PC-3 (cell line): ENCODE measurements at regions not wholly inside any gene's neighbourhood (a gene's known extent, or its start where the extent isn't known, plus 50 kb on each side); places are given as distances from the start of the nearest gene placed in this dataset.

Source experiments
- ATAC-seq: fragments of 200-7000 bp; cut with Tn5 transposase; 2 replicates; pipeline ENCODE4 v1.9.1; 2020; ENCODE audit warnings: mild to moderate bottlenecking, moderate library complexity
- BruUV-seq: library from RNA; stranded (reverse); fragments of 400-500 nt; replicated peaks from 2 replicates; lab custom pipeline; 2021; lab: Mats Ljungman, UMichigan
- CTCF ChIA-PET: fragments of 300-600 bp; sonication (Branson Sonifier 250); formaldehyde crosslinking; loops from one replicate; lab custom pipeline; 2022; ENCODE audit warnings: antibody characterized with exemption; lab: Charles Lee
- POLR2A ChIA-PET: fragments of 300-600 bp; sonication (Branson Sonifier 250); formaldehyde crosslinking; loops from one replicate; lab custom pipeline; 2022; ENCODE audit warnings: antibody characterized with exemption; ENCODE audit not compliant: unreplicated experiment; lab: Charles Lee
- DNase-seq: peaks from one replicate; pipeline ENCODE4 v3.0.0-alpha.2; 2015
- H2AFZ ChIP-seq: fragments of 300-600 bp; sonication (generic); 2 replicates; pipeline ENCODE4 v1.6.0; 2016; ENCODE audit warnings: antibody characterized with exemption, low read length
- H3F3A ChIP-seq: fragments of 300-600 bp; sonication (generic); one replicate; pipeline ENCODE4 v1.6.0; 2017; ENCODE audit warnings: antibody characterized with exemption, low read length, control low read depth, mild to moderate bottlenecking; ENCODE audit not compliant: unreplicated experiment
- H3K27ac ChIP-seq: fragments of 300-600 bp; sonication (generic); 2 replicates; pipeline ENCODE4 v1.5.1; 2016; ENCODE audit warnings: mild to moderate bottlenecking, low read length
- H3K27me3 ChIP-seq: fragments of 300-600 bp; sonication (generic); 2 replicates; pipeline ENCODE4 v1.6.1; 2016; ENCODE audit warnings: low read length, mixed read lengths
- H3K36me3 ChIP-seq: fragments of 300-600 bp; sonication (generic); 2 replicates; pipeline ENCODE4 v1.6.1; 2016; ENCODE audit warnings: low read depth, mixed run types, low read length, mixed read lengths
- H3K4me1 ChIP-seq: fragments of 300-600 bp; sonication (generic); 2 replicates; pipeline ENCODE4 v1.5.1; 2016; ENCODE audit warnings: low read length; ENCODE audit not compliant: insufficient read depth
- H3K4me2 ChIP-seq: fragments of 300-600 bp; sonication (generic); 2 replicates; pipeline ENCODE4 v1.6.0; 2016; ENCODE audit warnings: low read length
- H3K4me3 ChIP-seq: fragments of 300-600 bp; sonication (generic); 2 replicates; pipeline ENCODE4 v1.5.1; 2016; ENCODE audit warnings: mild to moderate bottlenecking, low read length, mixed read lengths
- H3K79me2 ChIP-seq: fragments of 300-600 bp; sonication (generic); 2 replicates; pipeline ENCODE4 v1.6.1; 2017; ENCODE audit warnings: low read length, mixed read lengths
- H3K9ac ChIP-seq: fragments of 300-600 bp; sonication (generic); 2 replicates; pipeline ENCODE4 v1.6.0; 2016; ENCODE audit warnings: mild to moderate bottlenecking, low read length
- H3K9me2 ChIP-seq: fragments of 300-600 bp; sonication (generic); replicated peaks from 2 replicates; pipeline ENCODE4 v1.6.1; 2016; ENCODE audit warnings: mixed run types, low read length, mixed read lengths
- H3K9me3 ChIP-seq: fragments of 300-600 bp; sonication (generic); 2 replicates; pipeline ENCODE4 v1.6.1; 2016; ENCODE audit warnings: low read length, mixed read lengths
- H4K20me1 ChIP-seq: fragments of 300-600 bp; sonication (generic); 2 replicates; pipeline ENCODE4 v1.6.1; 2016; ENCODE audit warnings: low read length, mixed read lengths
- EZH2 ChIP-seq: fragments of 300-600 bp; sonication (generic); IDR thresholded peaks from one replicate; pipeline ENCODE4 v1.6.1; 2017; ENCODE audit warnings: antibody characterized with exemption, mild to moderate bottlenecking, low read length; ENCODE audit not compliant: unreplicated experiment
- EZH2phosphoT487 ChIP-seq: fragments of 300-600 bp; sonication (generic); IDR thresholded peaks from 2 replicates; pipeline ENCODE4 v1.6.1; 2018; ENCODE audit warnings: mild to moderate bottlenecking, antibody characterized with exemption, low read length, borderline replicate concordance
- intact Hi-C: fragments of 100-400 bp; cut with micrococcal nuclease; formaldehyde crosslinking; loops from 2 replicates; pipeline ENCODE4 v1.9.0; 2023
- TF ChIP-seq, protein P1 (sequence below): fragments of 300-600 bp; sonication (generic); conservative IDR thresholded peaks from 2 replicates; pipeline ENCODE4 v1.5.1; 2017; ENCODE audit warnings: antibody characterized with exemption, low read depth, mild to moderate bottlenecking, low read length

DNA sequence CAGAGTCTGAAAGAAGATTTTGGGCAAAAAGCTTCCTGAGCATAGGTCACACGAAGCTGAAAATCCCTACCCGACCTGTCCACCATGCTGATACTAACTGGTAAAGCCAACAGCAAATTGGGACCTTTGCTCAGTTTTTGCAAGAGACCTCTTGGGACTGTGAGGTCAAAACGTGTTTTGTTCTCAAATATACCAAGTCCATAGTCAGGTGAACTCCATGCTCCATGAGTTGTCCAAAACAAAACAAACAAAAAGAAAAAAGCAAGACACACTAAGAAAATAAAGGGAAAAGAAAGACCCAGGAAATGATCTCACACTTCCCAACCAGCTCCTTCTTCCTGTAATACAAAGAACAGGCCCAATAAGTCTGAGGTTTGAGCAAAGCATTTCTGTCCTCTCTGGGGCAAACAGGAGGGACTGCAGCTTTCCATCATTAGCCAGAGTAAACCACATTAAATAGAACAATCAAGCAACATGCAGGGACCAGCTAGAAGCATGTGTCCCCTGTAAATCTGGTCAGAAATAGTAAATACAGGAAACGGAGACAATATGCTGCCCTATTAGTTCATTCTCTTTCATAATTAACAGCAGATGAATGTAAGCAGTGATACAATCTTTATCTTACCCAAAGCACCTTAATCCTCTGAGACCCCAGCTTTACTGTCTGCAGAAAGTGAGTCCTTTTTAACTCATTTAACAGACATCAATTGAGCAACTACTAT lies 125.0 kb upstream of the LIPC start:
- Histone ChIP-seq H3K4me2 (no peak overlapping the region), H3K4me3 (no peak overlapping the region), H3K9ac (no peak overlapping the region), H3K4me1 (peaks cover 8% of the 10 kb centered on the region; the same call in 1 of the 2 replicates), H3K79me2 (no peaks in the 10 kb centered on the region), H3K36me3 (no peaks in the 10 kb centered on the region), H3K9me3 (no peaks in the 10 kb centered on the region), H3F3A (no peaks in the 10 kb centered on the region), H3K9me2 (no peaks in the 10 kb centered on the region), H3K27ac (no peak overlapping the region), H2AFZ (peak overlapping the region; percentile 22; the same call in 1 of the 2 replicates), H3K27me3 (no peaks in the 10 kb centered on the region), H4K20me1 (no peaks in the 10 kb centered on the region)
- ATAC-seq (no peak), DNase-seq (no peak)
- POLR2A ChIA-PET = no interaction called here
- no TSS peak for BruUV-seq
- intact Hi-C loops = no loop called here
- TF ChIP-seq EZH2phosphoT487 (no peak), EZH2 (no peak)
- TF ChIP-seq, protein P1, sequence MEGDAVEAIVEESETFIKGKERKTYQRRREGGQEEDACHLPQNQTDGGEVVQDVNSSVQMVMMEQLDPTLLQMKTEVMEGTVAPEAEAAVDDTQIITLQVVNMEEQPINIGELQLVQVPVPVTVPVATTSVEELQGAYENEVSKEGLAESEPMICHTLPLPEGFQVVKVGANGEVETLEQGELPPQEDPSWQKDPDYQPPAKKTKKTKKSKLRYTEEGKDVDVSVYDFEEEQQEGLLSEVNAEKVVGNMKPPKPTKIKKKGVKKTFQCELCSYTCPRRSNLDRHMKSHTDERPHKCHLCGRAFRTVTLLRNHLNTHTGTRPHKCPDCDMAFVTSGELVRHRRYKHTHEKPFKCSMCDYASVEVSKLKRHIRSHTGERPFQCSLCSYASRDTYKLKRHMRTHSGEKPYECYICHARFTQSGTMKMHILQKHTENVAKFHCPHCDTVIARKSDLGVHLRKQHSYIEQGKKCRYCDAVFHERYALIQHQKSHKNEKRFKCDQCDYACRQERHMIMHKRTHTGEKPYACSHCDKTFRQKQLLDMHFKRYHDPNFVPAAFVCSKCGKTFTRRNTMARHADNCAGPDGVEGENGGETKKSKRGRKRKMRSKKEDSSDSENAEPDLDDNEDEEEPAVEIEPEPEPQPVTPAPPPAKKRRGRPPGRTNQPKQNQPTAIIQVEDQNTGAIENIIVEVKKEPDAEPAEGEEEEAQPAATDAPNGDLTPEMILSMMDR = no peak
- CTCF ChIA-PET = no interaction called here

DNA sequence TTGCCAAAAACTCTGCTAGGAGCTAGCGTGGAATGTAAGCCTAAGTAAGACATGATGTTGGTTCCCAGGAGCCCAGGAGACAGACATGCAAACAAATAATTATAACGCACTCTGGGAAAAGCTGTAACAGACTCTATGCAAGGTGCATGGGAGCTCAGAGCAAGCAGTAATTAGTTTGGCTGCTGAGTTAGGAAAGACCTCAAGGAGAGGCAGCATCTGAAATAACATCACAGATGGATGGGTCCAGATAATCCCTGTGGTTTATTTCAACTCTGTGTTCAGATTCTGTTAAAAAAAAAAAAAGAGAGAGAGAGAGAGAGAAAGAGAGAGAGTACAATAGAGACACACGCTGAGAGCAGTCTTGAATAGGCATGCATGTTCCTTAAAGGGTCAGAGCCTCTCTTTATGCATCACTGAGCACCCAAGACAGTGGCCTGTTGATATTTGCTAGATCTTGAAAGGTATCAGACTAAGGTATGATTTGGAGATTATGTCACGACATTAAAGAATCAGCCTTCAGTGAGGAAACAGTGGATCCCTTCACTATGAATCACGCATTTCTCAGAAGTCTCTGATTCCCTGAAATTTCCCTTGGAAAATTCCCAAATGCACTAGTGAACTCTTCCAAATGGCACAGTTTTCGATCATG lies 124.4 kb upstream of the LIPC start:
- intact Hi-C loops = no loop called here
- no peak overlapping the region for H3K4me3 ChIP-seq
- H3K36me3 ChIP-seq = no peaks in the 10 kb centered on the region
- no peaks in the 10 kb centered on the region for H4K20me1 ChIP-seq
- no peak overlapping the region for H3K4me2 ChIP-seq
- H3K9me3 ChIP-seq = no peaks in the 10 kb centered on the region
- H3K27me3 ChIP-seq = no peaks in the 10 kb centered on the region
- ChIA-PET POLR2A (no interaction called here), CTCF (no interaction called here)
- H3F3A ChIP-seq = no peaks in the 10 kb centered on the region
- BruUV-seq = no TSS peak
- no peak overlapping the region for H3K27ac ChIP-seq
- H3K79me2 ChIP-seq = no peaks in the 10 kb centered on the region
- H2AFZ ChIP-seq = no peak overlapping the region
- no peaks in the 10 kb centered on the region for H3K9me2 ChIP-seq
- ATAC-seq (no peak), DNase-seq (no peak)
- no peak for TF ChIP-seq EZH2phosphoT487
- TF ChIP-seq, protein P1 = no peak
- TF ChIP-seq EZH2 = no peak
- no peak overlapping the region for H3K9ac ChIP-seq
- peaks cover 8% of the 10 kb centered on the region; the same call in 1 of the 2 replicates for H3K4me1 ChIP-seq
